H1 (cell line): ENCODE measurements at regions not wholly inside any gene's neighbourhood (a gene's known extent, or its start where the extent isn't known, plus 50 kb on each side); places are given as distances from the start of the nearest gene placed in this dataset.

Source experiments
- ATF3 ChIP-seq: IDR thresholded peaks from 2 replicates; pipeline ENCODE4 v1.6.1; 2011; ENCODE audit warnings: low read depth, mild to moderate bottlenecking, low read length; ENCODE audit not compliant: insufficient read depth
- RNF2 ChIP-seq: fragments of 200-900, 300-1000 bp; sonication (generic); IDR thresholded peaks from 2 replicates; pipeline ENCODE4 v1.7.1; 2016; ENCODE audit warnings: borderline replicate concordance, low read depth, mild to moderate bottlenecking, antibody characterized with exemption, low read length; ENCODE audit not compliant: poor library complexity, severe bottlenecking; ENCODE audit errors: missing control alignments
- SUZ12 ChIP-seq: fragments of 200-600 bp; sonication (generic); IDR thresholded peaks from 2 replicates; pipeline ENCODE4 v1.6.1; 2012; ENCODE audit warnings: mild to moderate bottlenecking, inconsistent platforms, low read length, moderate library complexity, mixed read lengths

GRCh38 chr4:100059467-100059866 lies 109.4 kb upstream of the H2AZ1 start (continued):
- TF ChIP-seq ATF3 = no peak
- TF ChIP-seq SUZ12 = no peak
- TF ChIP-seq RNF2 = no peak
